Esophagus muscularis mucosa (tissue), 3 donors: ENCODE measurements at regions not wholly inside any gene's neighbourhood (a gene's known extent, or its start where the extent isn't known, plus 50 kb on each side); places are given as distances from the start of the nearest gene placed in this dataset.

ENCODE experiments used
- CTCF ChIP-seq, 3 experiments: fragments of 200-600 bp in 2 of 3; fragments of 450-650 bp in 1 of 3; sonication (generic) in 2 of 3; IDR thresholded peaks; one replicate each; pipeline ENCODE4 v1.5.1; 2017 to 2019; ENCODE audit warnings: antibody characterized with exemption in 3 of 3, mild to moderate bottlenecking in 2 of 3, moderate library complexity in 1 of 3
- POLR2AphosphoS5 ChIP-seq, 2 donors: sonication (generic); formaldehyde crosslinking; IDR thresholded peaks; one replicate each; pipeline ENCODE4 v1.6.1; 2017; ENCODE audit warnings: antibody characterized with exemption in 2 of 2

GRCh38 chr6:168979254-168979653, 274.4 kb downstream of the THBS2 start:
- no peak for TF ChIP-seq CTCF (IDR thresholded peaks at IDR 0.05)
- no peak for TF ChIP-seq POLR2AphosphoS5 (IDR thresholded peaks at IDR 0.05)
